ENCODE measurements at regions not wholly inside any gene's neighbourhood (a gene's known extent, or its start where the extent isn't known, plus 50 kb on each side); places are given as distances from the start of the nearest gene placed in this dataset.

DNA sequence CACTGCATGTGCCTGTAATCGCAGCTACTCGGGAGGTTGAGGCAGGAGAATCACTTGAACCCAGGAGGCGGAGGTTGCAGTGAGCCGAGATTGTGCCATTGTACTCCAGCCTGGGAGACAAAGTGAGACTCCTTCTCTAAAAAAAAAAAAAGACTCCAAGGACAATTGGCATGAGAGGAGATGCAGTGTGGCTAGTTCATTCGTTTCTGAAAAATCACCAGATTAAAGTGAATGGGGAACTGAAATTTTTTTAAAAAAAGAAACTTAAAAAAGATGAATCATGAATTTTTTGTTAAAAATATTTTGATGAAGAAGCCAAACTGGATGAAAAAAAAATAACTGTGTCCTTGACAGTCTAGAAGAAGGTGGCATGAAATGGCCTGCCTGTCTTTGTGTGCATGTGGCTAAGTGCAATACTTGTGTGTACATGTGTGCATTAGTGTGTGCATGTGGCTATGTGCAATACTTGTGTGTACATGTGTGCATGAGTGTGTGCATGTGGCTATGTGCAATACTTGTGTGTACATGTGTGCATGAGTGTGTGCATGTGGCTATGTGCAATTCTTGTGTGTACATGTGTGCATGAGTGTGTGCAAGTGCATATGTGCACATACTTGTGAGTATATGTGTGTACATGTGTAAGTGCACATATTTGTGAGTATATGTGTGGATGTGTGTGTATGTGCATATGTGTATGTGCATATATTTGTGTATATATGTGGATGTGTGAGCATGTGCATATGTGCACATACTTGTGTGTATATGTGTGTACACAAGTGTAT is 391.7 kb upstream of the KLF6 start:
- no peak overlapping the region for H2AFZ ChIP-seq (ENCODE audit: low read depth, low read length)
- no peaks in the 10 kb centered on the region for H3K4me1 ChIP-seq (ENCODE audit: control insufficient read depth, extremely low read depth, insufficient read depth, low read length)
- CTCF ChIA-PET: no interaction called here
- no peak overlapping the region for H3K4me2 ChIP-seq (ENCODE audit: insufficient read depth, low read length)
- H4K20me1 ChIP-seq (replicated peaks; ENCODE audit: control insufficient read depth, extremely low read depth, insufficient read depth, low read length): no peaks in the 10 kb centered on the region
- H3K9me3 ChIP-seq (replicated peaks; ENCODE audit: control insufficient read depth, insufficient read depth, low read length): no peaks in the 10 kb centered on the region
- no peaks in the 10 kb centered on the region for H3K27me3 ChIP-seq (ENCODE audit: control insufficient read depth in 2 of 2, insufficient read depth in 2 of 2, low read length in 2 of 2)
- H3K4me3 ChIP-seq (replicated peaks in 1 of 3; ENCODE audit: insufficient read depth in 1 of 3, low read depth in 1 of 3, low read length in 3 of 3): no peak overlapping the region
- DNase-seq (ENCODE audit: low read depth, low spot score) (no peak), FAIRE-seq (no peak)
- H3K9me1 ChIP-seq (replicated peaks; ENCODE audit: control insufficient read depth, extremely low read depth, insufficient read depth, low read length): no peaks in the 10 kb centered on the region
- no peak overlapping the region for H3K27ac ChIP-seq (ENCODE audit: insufficient read depth, low read depth, low read length)
- dilution Hi-C loops (cut with MboI; ENCODE audit: extremely low pct_ligation_motif_present, low sequenced_read_pairs) (no loop called here), intact Hi-C loops (cut with micrococcal nuclease) (no loop called here)
- no peak overlapping the region for H3K9ac ChIP-seq (replicated peaks; ENCODE audit: extremely low read depth, insufficient read depth, low read length)
- BruUV-seq (replicated peaks): no TSS peak
- no peaks in the 10 kb centered on the region for H3K79me2 ChIP-seq (ENCODE audit: control insufficient read depth, insufficient read depth, low read length)
- no peaks in the 10 kb centered on the region for H3K36me3 ChIP-seq (ENCODE audit: control insufficient read depth in 2 of 2, extremely low read depth in 1 of 2, insufficient read depth in 2 of 2, low read length in 2 of 2)
- TF ChIP-seq JUN (IDR thresholded peaks at IDR 0.05; ENCODE audit: borderline replicate concordance, insufficient read depth, insufficient read length, low read depth) (no peak), CTCF (IDR thresholded peaks at IDR 0.05; ENCODE audit: extremely low read depth in 1 of 2, insufficient read depth in 1 of 2, low read depth in 1 of 2, low read length in 2 of 2) (no peak)
- TF ChIP-seq, protein P1, sequence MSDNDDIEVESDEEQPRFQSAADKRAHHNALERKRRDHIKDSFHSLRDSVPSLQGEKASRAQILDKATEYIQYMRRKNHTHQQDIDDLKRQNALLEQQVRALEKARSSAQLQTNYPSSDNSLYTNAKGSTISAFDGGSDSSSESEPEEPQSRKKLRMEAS (IDR thresholded peaks at IDR 0.05; ENCODE audit: insufficient read depth, insufficient read length): peak; percentile 34
- POLR2A ChIA-PET: no interaction called here

DNA sequence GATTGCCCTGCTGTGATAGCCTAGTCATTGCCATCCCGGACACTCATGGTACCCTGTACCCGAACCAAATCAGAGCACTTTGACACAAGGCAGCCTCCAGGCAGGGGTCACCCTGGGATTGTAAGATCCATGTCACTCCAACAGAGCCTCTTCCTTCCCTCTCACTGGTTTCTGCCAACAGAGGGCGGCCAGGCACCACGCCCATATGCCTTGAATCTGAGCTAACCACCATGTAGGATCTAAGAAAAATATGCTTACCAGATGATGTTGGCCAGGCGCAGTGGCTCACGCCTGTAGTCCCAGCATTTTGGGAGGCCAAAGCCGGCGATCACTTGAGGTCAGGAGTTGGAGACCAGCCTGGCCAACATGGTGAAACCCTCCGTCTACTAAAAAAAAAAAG is 389.2 kb upstream of the KLF6 start:
- H3K79me2 ChIP-seq (ENCODE audit: control insufficient read depth, insufficient read depth, low read length): no peaks in the 10 kb centered on the region
- dilution Hi-C loops (cut with MboI; ENCODE audit: extremely low pct_ligation_motif_present, low sequenced_read_pairs) (no loop called here), intact Hi-C loops (cut with micrococcal nuclease) (no loop called here)
- no peak overlapping the region for H3K4me3 ChIP-seq (replicated peaks in 1 of 3; ENCODE audit: insufficient read depth in 1 of 3, low read depth in 1 of 3, low read length in 3 of 3)
- no TSS peak for BruUV-seq (replicated peaks)
- CTCF ChIA-PET: interaction anchor here (0.5 to 0.9 kb wide), 3 partner anchors 17 to 332 kb away, joined by 3 to 4 read pairs (median 4); no protein-coding TSS in a partner anchor
- POLR2A ChIA-PET: no interaction called here
- no peaks in the 10 kb centered on the region for H3K4me1 ChIP-seq (ENCODE audit: control insufficient read depth, extremely low read depth, insufficient read depth, low read length)
- H3K36me3 ChIP-seq (ENCODE audit: control insufficient read depth in 2 of 2, extremely low read depth in 1 of 2, insufficient read depth in 2 of 2, low read length in 2 of 2): no peaks in the 10 kb centered on the region
- H4K20me1 ChIP-seq (replicated peaks; ENCODE audit: control insufficient read depth, extremely low read depth, insufficient read depth, low read length): no peaks in the 10 kb centered on the region
- DNase-seq (ENCODE audit: low read depth, low spot score): no peak
- no peaks in the 10 kb centered on the region for H3K9me3 ChIP-seq (replicated peaks; ENCODE audit: control insufficient read depth, insufficient read depth, low read length)
- no peak overlapping the region for H3K9ac ChIP-seq (replicated peaks; ENCODE audit: extremely low read depth, insufficient read depth, low read length)
- no peak overlapping the region for H2AFZ ChIP-seq (ENCODE audit: low read depth, low read length)
- H3K27ac ChIP-seq (ENCODE audit: insufficient read depth, low read depth, low read length): no peak overlapping the region
- H3K4me2 ChIP-seq (ENCODE audit: insufficient read depth, low read length): no peak overlapping the region
- H3K9me1 ChIP-seq (replicated peaks; ENCODE audit: control insufficient read depth, extremely low read depth, insufficient read depth, low read length): no peaks in the 10 kb centered on the region
- TF ChIP-seq GATA2 (IDR thresholded peaks at IDR 0.05; ENCODE audit: insufficient read depth, insufficient read length, low read depth, low read length) (no peak), FOS (IDR thresholded peaks at IDR 0.05; ENCODE audit: borderline replicate concordance, insufficient read depth, low read length) (no peak), CTCF (IDR thresholded peaks at IDR 0.05; ENCODE audit: extremely low read depth in 1 of 2, insufficient read depth in 1 of 2, low read depth in 1 of 2, low read length in 2 of 2) (no peak), EZH2 (IDR thresholded peaks at IDR 0.05; ENCODE audit: borderline replicate concordance, low read depth, low read length, severe bottlenecking) (no peak)
- peak; percentile 53 for FAIRE-seq
- no peaks in the 10 kb centered on the region for H3K27me3 ChIP-seq (ENCODE audit: control insufficient read depth in 2 of 2, insufficient read depth in 2 of 2, low read length in 2 of 2)
